Spleen (tissue), 7 donors: ENCODE measurements at regions not wholly inside any gene's neighbourhood (a gene's known extent, or its start where the extent isn't known, plus 50 kb on each side); places are given as distances from the start of the nearest gene placed in this dataset.
"Not testable (repeated sequence)": the region's sequence is repeated elsewhere in the genome, so short reads cannot be mapped to it uniquely, and the experiment has no call there.

Source experiments
- POLR2A ChIP-seq, 3 donors: fragments of 450-650 bp; IDR thresholded peaks; one replicate each; pipeline ENCODE4 v1.5.1; 2017; ENCODE audit warnings: antibody characterized with exemption in 3 of 3, mild to moderate bottlenecking in 1 of 3
- POLR2AphosphoS5 ChIP-seq, 3 donors: sonication (generic); formaldehyde crosslinking; IDR thresholded peaks; one replicate each; pipeline ENCODE4 v1.5.1; 2017; ENCODE audit warnings: antibody characterized with exemption in 3 of 3
- TF ChIP-seq, protein P1 (sequence below), 11 experiments: fragments of 200-600 bp in 7 of 11; fragments of 450-650 bp in 4 of 11; sonication (generic) in 4 of 11; IDR thresholded peaks in 8 of 11; conservative IDR thresholded peaks in 3 of 11; 1 replicate in 7 of 11; 2 replicates in 4 of 11; pipeline versions ENCODE4 v1.4.0 to v1.8.0; 2016 to 2021; ENCODE audit warnings: antibody characterized with exemption in 11 of 11, inconsistent platforms in 4 of 11, mild to moderate bottlenecking in 1 of 11
- donor health status: DM: no; HTN: no; CAD: no; lungs with moderate emphysema.
- donor health status: DM: no; HTN: no; CAD: no.
- donor health status: DM: no; HTN: no; CAD: no.

DNA sequence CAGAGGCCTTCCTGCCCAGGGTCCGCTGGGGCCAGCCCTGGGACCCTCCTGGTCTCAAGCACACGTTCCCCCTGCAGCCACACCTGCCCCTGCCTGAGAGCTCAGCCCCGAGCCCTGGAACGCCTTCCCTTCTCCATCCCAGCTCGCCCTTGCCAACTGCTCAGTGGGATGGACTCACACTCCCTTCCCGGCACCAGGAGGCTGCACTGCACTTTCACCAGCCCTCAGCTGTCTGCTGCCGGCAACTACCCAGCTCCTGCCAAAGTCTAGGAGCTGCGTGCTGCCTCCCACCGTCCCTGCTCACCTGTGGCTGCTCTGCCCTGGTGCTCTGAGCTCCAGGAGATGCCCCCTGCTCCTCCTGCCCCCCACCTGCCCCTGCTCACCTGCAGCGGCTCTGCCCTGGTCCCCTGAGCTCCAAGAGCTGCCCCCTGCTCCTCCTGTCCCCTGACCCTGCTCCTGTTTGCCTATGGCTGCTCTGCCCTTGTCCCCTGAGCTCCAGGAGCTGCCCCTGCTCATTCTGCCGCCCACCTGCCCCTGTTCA is 246.4 kb downstream of the TMEM121 start:
- TF ChIP-seq, protein P1, sequence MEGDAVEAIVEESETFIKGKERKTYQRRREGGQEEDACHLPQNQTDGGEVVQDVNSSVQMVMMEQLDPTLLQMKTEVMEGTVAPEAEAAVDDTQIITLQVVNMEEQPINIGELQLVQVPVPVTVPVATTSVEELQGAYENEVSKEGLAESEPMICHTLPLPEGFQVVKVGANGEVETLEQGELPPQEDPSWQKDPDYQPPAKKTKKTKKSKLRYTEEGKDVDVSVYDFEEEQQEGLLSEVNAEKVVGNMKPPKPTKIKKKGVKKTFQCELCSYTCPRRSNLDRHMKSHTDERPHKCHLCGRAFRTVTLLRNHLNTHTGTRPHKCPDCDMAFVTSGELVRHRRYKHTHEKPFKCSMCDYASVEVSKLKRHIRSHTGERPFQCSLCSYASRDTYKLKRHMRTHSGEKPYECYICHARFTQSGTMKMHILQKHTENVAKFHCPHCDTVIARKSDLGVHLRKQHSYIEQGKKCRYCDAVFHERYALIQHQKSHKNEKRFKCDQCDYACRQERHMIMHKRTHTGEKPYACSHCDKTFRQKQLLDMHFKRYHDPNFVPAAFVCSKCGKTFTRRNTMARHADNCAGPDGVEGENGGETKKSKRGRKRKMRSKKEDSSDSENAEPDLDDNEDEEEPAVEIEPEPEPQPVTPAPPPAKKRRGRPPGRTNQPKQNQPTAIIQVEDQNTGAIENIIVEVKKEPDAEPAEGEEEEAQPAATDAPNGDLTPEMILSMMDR (IDR thresholded peaks at IDR 0.05 in 8 of 11, conservative IDR thresholded peaks at IDR 0.05 in 3 of 11) = not testable (repeated sequence)
- not testable (repeated sequence) for TF ChIP-seq POLR2AphosphoS5, POLR2A (IDR thresholded peaks at IDR 0.05)
